GM23338 (cell line): ENCODE measurements at regions not wholly inside any gene's neighbourhood (a gene's known extent, or its start where the extent isn't known, plus 50 kb on each side); places are given as distances from the start of the nearest gene placed in this dataset.

Experiments used
- ATAC-seq: fragments of 200-7000 bp; cut with Tn5 transposase; 3 replicates; pipeline ENCODE4 v1.9.1; 2020
- DNase-seq: peaks from one replicate; pipeline ENCODE4 v3.0.0-alpha.2; 2015; ENCODE audit warnings: low spot score
- H2AFZ ChIP-seq: fragments of 200-600 bp; sonication (generic); 2 replicates; pipeline ENCODE4 v1.8.0; 2016; ENCODE audit warnings: antibody characterized with exemption, mild to moderate bottlenecking, moderate library complexity
- H3F3A ChIP-seq: fragments of 200-600 bp; sonication (generic); replicated peaks from 2 replicates; pipeline ENCODE4 v1.8.0; 2017; ENCODE audit warnings: antibody characterized with exemption, mixed run types, low read depth
- H3K27ac ChIP-seq: fragments of 200-600 bp; sonication (generic); 2 replicates; pipeline ENCODE4 v1.6.1; 2016; ENCODE audit warnings: low read depth
- H3K27me3 ChIP-seq: fragments of 200-600 bp; sonication (generic); 2 replicates; pipeline ENCODE4 v1.8.0; 2016; ENCODE audit warnings: mild to moderate bottlenecking, mixed run types, moderate library complexity; ENCODE audit not compliant: insufficient read depth
- H3K36me3 ChIP-seq: fragments of 200-600 bp; sonication (generic); 2 replicates; pipeline ENCODE4 v1.8.0; 2016; ENCODE audit warnings: mild to moderate bottlenecking; ENCODE audit not compliant: insufficient read depth
- H3K4me1 ChIP-seq: fragments of 200-600 bp; sonication (generic); 2 replicates; pipeline ENCODE4 v1.8.0; 2016; ENCODE audit warnings: mild to moderate bottlenecking, moderate library complexity; ENCODE audit not compliant: insufficient read depth
- H3K4me2 ChIP-seq: fragments of 200-600 bp; sonication (generic); 2 replicates; pipeline ENCODE4 v1.7.1; 2017; ENCODE audit warnings: mixed run types
- H3K4me3 ChIP-seq: fragments of 200-600 bp; sonication (generic); 2 replicates; pipeline ENCODE4 v1.6.1; 2016; ENCODE audit warnings: mixed run types
- H3K79me2 ChIP-seq: fragments of 200-600 bp; sonication (generic); replicated peaks from 2 replicates; pipeline ENCODE4 v1.8.0; 2017; ENCODE audit warnings: mild to moderate bottlenecking; ENCODE audit not compliant: insufficient read depth
- H3K9me2 ChIP-seq: fragments of 200-600 bp; sonication (generic); 2 replicates; pipeline ENCODE4 v1.8.0; 2017; ENCODE audit not compliant: insufficient read depth
- H4K20me1 ChIP-seq: fragments of 200-600 bp; sonication (generic); replicated peaks from 2 replicates; pipeline ENCODE4 v1.8.0; 2017; ENCODE audit warnings: mild to moderate bottlenecking; ENCODE audit not compliant: insufficient read depth
- H3K27ac Mint-ChIP-seq: 2 replicates; pipeline ENCODE4 v1.8.0; 2020; ENCODE audit warnings: inconsistent platforms, mild to moderate bottlenecking, moderate library complexity, mixed read lengths
- H3K27me3 Mint-ChIP-seq: 3 replicates; pipeline ENCODE4 v1.8.0; 2022; ENCODE audit warnings: low read depth, mild to moderate bottlenecking, moderate library complexity, mixed read lengths, inconsistent platforms; ENCODE audit not compliant: insufficient read depth, poor library complexity
- H3K36me3 Mint-ChIP-seq: 3 replicates; pipeline ENCODE4 v1.8.0; 2021; ENCODE audit warnings: low read depth, mild to moderate bottlenecking, inconsistent platforms, moderate library complexity, mixed read lengths
- H3K4me1 Mint-ChIP-seq: 3 replicates; pipeline ENCODE4 v1.8.0; 2020; ENCODE audit warnings: mild to moderate bottlenecking, inconsistent platforms, mixed read lengths
- H3K4me3 Mint-ChIP-seq: 3 replicates; pipeline ENCODE4 v1.8.0; 2021; ENCODE audit warnings: moderate library complexity, mild to moderate bottlenecking, inconsistent platforms, mixed read lengths
- H3K9me3 Mint-ChIP-seq: 3 replicates; pipeline ENCODE4 v1.8.0; 2020; ENCODE audit warnings: moderate library complexity, mild to moderate bottlenecking, inconsistent platforms, mixed read lengths
- CREB1 ChIP-seq: fragments of 250-450 bp; sonication (Bioruptor Pico); IDR thresholded peaks from 2 replicates; pipeline ENCODE4 v1.5.0; 2020; ENCODE audit warnings: low read depth, mild to moderate bottlenecking, moderate library complexity
- CTCF ChIP-seq, 2 experiments: fragments of 200-600 bp in 1 of 2; sonication (generic) in 1 of 2; conservative IDR thresholded peaks; 2 replicates each; pipeline versions ENCODE4 v1.5.1 to v1.6.1; 2016 to 2017; ENCODE audit warnings: antibody characterized with exemption in 2 of 2, low read depth in 2 of 2, mild to moderate bottlenecking in 2 of 2, moderate library complexity in 1 of 2
- ETS1 ChIP-seq: IDR thresholded peaks from 2 replicates; pipeline ENCODE4 v1.6.1; 2016; ENCODE audit warnings: antibody characterized with exemption
- EZH2 ChIP-seq: fragments of 200-600 bp; sonication (generic); IDR thresholded peaks from one replicate; pipeline ENCODE4 v1.8.0; 2017; ENCODE audit warnings: antibody characterized with exemption, mild to moderate bottlenecking, low read depth; ENCODE audit not compliant: unreplicated experiment
- EZH2phosphoT487 ChIP-seq: fragments of 200-600 bp; sonication (generic); IDR thresholded peaks from one replicate; pipeline ENCODE4 v1.8.1; 2018; ENCODE audit warnings: antibody characterized with exemption; ENCODE audit not compliant: unreplicated experiment
- JUNB ChIP-seq: IDR thresholded peaks from one replicate; pipeline ENCODE4 v1.6.1; 2016; ENCODE audit warnings: antibody characterized with exemption; ENCODE audit not compliant: unreplicated experiment
- POLR2AphosphoS5 ChIP-seq: IDR thresholded peaks from 2 replicates; pipeline ENCODE4 v1.6.1; 2016; ENCODE audit warnings: antibody characterized with exemption, low read depth
- REST ChIP-seq: IDR thresholded peaks from one replicate; pipeline ENCODE4 v1.6.1; 2018; ENCODE audit warnings: antibody characterized with exemption; ENCODE audit not compliant: unreplicated experiment
- ZNF331 ChIP-seq: fragments of 250-450 bp; sonication (Bioruptor Pico); IDR thresholded peaks from 2 replicates; pipeline ENCODE4 v1.5.0; 2020; ENCODE audit warnings: low read depth, mild to moderate bottlenecking, moderate library complexity
- ZNF462 ChIP-seq: fragments of 250-450 bp; sonication (Bioruptor Pico); IDR thresholded peaks from 2 replicates; pipeline ENCODE4 v1.5.0; 2020; ENCODE audit warnings: mild to moderate bottlenecking, moderate library complexity

GRCh38 chr14:22024137-22024536 is 350.5 kb upstream of the OR4E1 start:
- H3K9me3 Mint-ChIP-seq: no peaks in the 10 kb centered on the region
- Histone ChIP-seq H2AFZ (no peak overlapping the region), H3K27ac (no peak overlapping the region), H3K4me1 (no peaks in the 10 kb centered on the region), H4K20me1 (no peaks in the 10 kb centered on the region), H3K9me2 (no peaks in the 10 kb centered on the region), H3K4me2 (no peak overlapping the region), H3K27me3 (no peaks in the 10 kb centered on the region), H3K4me3 (no peak overlapping the region), H3K36me3 (no peaks in the 10 kb centered on the region), H3K79me2 (no peaks in the 10 kb centered on the region), H3F3A (no peaks in the 10 kb centered on the region)
- H3K4me3 Mint-ChIP-seq: no peak overlapping the region
- no peak overlapping the region for H3K27ac Mint-ChIP-seq
- TF ChIP-seq POLR2AphosphoS5: no peak
- H3K27me3 Mint-ChIP-seq: peaks cover 2% of the 10 kb centered on the region
- DNase-seq (no peak), ATAC-seq (no peak)
- no peaks in the 10 kb centered on the region for H3K36me3 Mint-ChIP-seq
- H3K4me1 Mint-ChIP-seq: 0 out of 3 replicates have a peak, but pooled peaks cover 2% of the 10 kb centered on the region

- no peak overlapping the region for H3K27ac Mint-ChIP-seq
- Histone ChIP-seq H3K27ac (no peak overlapping the region), H4K20me1 (no peaks in the 10 kb centered on the region), H3K36me3 (no peaks in the 10 kb centered on the region), H3K27me3 (no peaks in the 10 kb centered on the region), H3K4me3 (no peak overlapping the region), H2AFZ (no peak overlapping the region), H3K79me2 (no peaks in the 10 kb centered on the region), H3K4me2 (no peak overlapping the region), H3K9me2 (peaks cover under 1% of the 10 kb centered on the region; the same call in 1 of the 2 replicates), H3F3A (no peaks in the 10 kb centered on the region), H3K4me1 (no peaks in the 10 kb centered on the region)
- no peak overlapping the region for H3K4me3 Mint-ChIP-seq
- DNase-seq (no peak), ATAC-seq (no peak)
- H3K36me3 Mint-ChIP-seq: no peaks in the 10 kb centered on the region
- H3K9me3 Mint-ChIP-seq: no peaks in the 10 kb centered on the region
- H3K27me3 Mint-ChIP-seq: peaks cover 2% of the 10 kb centered on the region
- 0 out of 3 replicates have a peak, but pooled peaks cover 2% of the 10 kb centered on the region for H3K4me1 Mint-ChIP-seq
- TF ChIP-seq JUNB: no peak
- no peak for TF ChIP-seq REST
- no peak for TF ChIP-seq CREB1 (CRISPR knock-in tag)
- TF ChIP-seq EZH2phosphoT487: no peak
- TF ChIP-seq EZH2: no peak
- no peak for TF ChIP-seq CTCF (conservative IDR thresholded peaks at IDR 0.05; ENCODE audit: low read depth in 2 of 2)
- TF ChIP-seq ZNF462 (CRISPR knock-in tag): no peak
- no peak for TF ChIP-seq ZNF331
- TF ChIP-seq POLR2AphosphoS5: no peak
- no peak for TF ChIP-seq ETS1
These were observed 345.3 kb upstream of the OR4E1 start for GRCh38 chr14:22018890-22019289.
